ENCODE measurements at regions not wholly inside any gene's neighbourhood (a gene's known extent, or its start where the extent isn't known, plus 50 kb on each side); places are given as distances from the start of the nearest gene placed in this dataset.

DNA sequence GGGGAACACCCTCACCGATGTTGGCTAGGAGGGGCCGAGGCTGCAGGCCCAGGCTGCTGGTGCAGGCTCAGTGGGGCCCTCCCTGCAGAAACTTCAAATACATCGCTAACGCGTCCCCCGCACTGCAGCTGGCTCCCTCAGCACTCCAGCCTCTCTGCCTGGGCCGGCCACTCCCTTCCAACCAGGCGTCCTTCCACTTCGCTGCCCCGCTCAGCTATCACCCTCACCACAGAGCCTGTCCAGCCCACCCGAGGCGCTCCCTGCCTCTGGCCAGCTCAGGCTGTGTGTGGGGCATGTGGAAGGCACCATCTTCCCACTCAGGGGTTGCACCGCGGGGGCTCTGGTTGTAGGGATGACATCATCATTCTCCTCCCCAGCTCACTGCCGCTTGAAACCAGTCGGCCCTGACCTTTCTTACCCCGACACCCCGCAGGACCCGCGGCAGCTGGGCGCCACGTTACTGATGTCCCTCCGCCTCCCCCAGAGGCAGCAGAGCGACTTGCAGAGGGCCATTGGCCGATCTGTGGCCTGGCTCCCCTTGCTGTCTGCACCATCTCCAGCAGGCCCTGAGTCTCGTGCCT is 199.9 kb upstream of the RTL1 start:
- no peak overlapping the region for H3K9ac ChIP-seq (ENCODE audit: low read length)

DNA sequence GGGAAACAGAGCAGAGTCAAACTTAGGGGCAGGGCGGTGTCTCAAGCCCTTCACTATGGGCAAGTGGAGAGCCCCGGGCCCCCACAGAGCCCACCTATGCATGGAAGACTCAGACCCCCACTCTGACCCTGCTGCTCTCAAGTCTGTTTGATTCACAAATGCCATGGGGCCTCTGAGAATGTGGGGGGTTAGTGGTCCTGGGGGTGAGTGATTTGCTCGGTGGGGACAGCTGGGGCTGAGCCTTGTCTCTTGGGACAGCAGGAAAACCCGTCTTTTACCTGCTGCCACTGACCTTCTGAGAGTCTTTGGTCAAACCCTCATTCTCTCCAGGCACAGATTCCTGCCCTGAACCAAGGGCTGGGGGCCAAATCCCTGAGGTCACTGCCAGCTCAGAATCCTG is 201.0 kb upstream of the RTL1 start:
- Histone ChIP-seq H3K79me2 (replicated peaks; ENCODE audit: insufficient read depth, low read length) (no peaks in the 10 kb centered on the region), H3K4me2 (ENCODE audit: low read length) (no peak overlapping the region), H3K9me2 (ENCODE audit: insufficient read depth, low read length) (no peaks in the 10 kb centered on the region), H3K36me3 (ENCODE audit: insufficient read depth, low read length) (no peaks in the 10 kb centered on the region), H3K27me3 (ENCODE audit: insufficient read depth, low read depth, low read length) (no peaks in the 10 kb centered on the region), H2AFZ (ENCODE audit: low read depth, low read length) (no peak overlapping the region), H3K4me3 (ENCODE audit: low read length) (no peak overlapping the region), H3F3A (ENCODE audit: insufficient read depth, low read length, poor library complexity, severe bottlenecking) (no peaks in the 10 kb centered on the region), H3K9ac (ENCODE audit: low read length) (no peak overlapping the region), H4K20me1 (ENCODE audit: insufficient read depth) (no peaks in the 10 kb centered on the region), H3K9me3 (ENCODE audit: low read length) (no peaks in the 10 kb centered on the region), H3K27ac (ENCODE audit: low read length) (no peak overlapping the region)
- TF ChIP-seq EP300 (conservative IDR thresholded peaks at IDR 0.05; ENCODE audit: poor library complexity, severe bottlenecking) (no peak), POLR2AphosphoS5 (IDR thresholded peaks at IDR 0.05) (no peak), SMC3 (conservative IDR thresholded peaks at IDR 0.05; ENCODE audit: poor library complexity) (no peak), RAD21 (conservative IDR thresholded peaks at IDR 0.05) (no peak), MXI1 (conservative IDR thresholded peaks at IDR 0.05; ENCODE audit: poor library complexity, severe bottlenecking) (no peak), EZH2 (IDR thresholded peaks at IDR 0.05; ENCODE audit: borderline replicate concordance, insufficient read depth, low read length, poor library complexity, severe bottlenecking) (no peak), TAF1 (IDR thresholded peaks at IDR 0.05; ENCODE audit: low read depth) (no peak)
- TF ChIP-seq, protein P1, sequence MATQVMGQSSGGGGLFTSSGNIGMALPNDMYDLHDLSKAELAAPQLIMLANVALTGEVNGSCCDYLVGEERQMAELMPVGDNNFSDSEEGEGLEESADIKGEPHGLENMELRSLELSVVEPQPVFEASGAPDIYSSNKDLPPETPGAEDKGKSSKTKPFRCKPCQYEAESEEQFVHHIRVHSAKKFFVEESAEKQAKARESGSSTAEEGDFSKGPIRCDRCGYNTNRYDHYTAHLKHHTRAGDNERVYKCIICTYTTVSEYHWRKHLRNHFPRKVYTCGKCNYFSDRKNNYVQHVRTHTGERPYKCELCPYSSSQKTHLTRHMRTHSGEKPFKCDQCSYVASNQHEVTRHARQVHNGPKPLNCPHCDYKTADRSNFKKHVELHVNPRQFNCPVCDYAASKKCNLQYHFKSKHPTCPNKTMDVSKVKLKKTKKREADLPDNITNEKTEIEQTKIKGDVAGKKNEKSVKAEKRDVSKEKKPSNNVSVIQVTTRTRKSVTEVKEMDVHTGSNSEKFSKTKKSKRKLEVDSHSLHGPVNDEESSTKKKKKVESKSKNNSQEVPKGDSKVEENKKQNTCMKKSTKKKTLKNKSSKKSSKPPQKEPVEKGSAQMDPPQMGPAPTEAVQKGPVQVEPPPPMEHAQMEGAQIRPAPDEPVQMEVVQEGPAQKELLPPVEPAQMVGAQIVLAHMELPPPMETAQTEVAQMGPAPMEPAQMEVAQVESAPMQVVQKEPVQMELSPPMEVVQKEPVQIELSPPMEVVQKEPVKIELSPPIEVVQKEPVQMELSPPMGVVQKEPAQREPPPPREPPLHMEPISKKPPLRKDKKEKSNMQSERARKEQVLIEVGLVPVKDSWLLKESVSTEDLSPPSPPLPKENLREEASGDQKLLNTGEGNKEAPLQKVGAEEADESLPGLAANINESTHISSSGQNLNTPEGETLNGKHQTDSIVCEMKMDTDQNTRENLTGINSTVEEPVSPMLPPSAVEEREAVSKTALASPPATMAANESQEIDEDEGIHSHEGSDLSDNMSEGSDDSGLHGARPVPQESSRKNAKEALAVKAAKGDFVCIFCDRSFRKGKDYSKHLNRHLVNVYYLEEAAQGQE (IDR thresholded peaks at IDR 0.05; ENCODE audit: borderline replicate concordance) = no peak
- TF ChIP-seq, protein P2, sequence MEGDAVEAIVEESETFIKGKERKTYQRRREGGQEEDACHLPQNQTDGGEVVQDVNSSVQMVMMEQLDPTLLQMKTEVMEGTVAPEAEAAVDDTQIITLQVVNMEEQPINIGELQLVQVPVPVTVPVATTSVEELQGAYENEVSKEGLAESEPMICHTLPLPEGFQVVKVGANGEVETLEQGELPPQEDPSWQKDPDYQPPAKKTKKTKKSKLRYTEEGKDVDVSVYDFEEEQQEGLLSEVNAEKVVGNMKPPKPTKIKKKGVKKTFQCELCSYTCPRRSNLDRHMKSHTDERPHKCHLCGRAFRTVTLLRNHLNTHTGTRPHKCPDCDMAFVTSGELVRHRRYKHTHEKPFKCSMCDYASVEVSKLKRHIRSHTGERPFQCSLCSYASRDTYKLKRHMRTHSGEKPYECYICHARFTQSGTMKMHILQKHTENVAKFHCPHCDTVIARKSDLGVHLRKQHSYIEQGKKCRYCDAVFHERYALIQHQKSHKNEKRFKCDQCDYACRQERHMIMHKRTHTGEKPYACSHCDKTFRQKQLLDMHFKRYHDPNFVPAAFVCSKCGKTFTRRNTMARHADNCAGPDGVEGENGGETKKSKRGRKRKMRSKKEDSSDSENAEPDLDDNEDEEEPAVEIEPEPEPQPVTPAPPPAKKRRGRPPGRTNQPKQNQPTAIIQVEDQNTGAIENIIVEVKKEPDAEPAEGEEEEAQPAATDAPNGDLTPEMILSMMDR (IDR thresholded peaks at IDR 0.05; ENCODE audit: poor library complexity, severe bottlenecking) = no peak

More for the DNA sequence above, 199.9 kb upstream of the RTL1 start:
- Histone ChIP-seq H3F3A (ENCODE audit: insufficient read depth, low read length, poor library complexity, severe bottlenecking) (no peaks in the 10 kb centered on the region), H3K9me3 (ENCODE audit: low read length) (no peaks in the 10 kb centered on the region), H3K4me3 (ENCODE audit: low read length) (no peak overlapping the region), H4K20me1 (ENCODE audit: insufficient read depth) (no peaks in the 10 kb centered on the region), H3K27me3 (ENCODE audit: insufficient read depth, low read depth, low read length) (no peaks in the 10 kb centered on the region), H3K79me2 (replicated peaks; ENCODE audit: insufficient read depth, low read length) (no peaks in the 10 kb centered on the region), H2AFZ (ENCODE audit: low read depth, low read length) (no peak overlapping the region), H3K27ac (ENCODE audit: low read length) (no peak overlapping the region), H3K36me3 (ENCODE audit: insufficient read depth, low read length) (no peaks in the 10 kb centered on the region), H3K9me2 (ENCODE audit: insufficient read depth, low read length) (no peaks in the 10 kb centered on the region), H3K4me2 (ENCODE audit: low read length) (no peak overlapping the region)
- TF ChIP-seq POLR2AphosphoS5 (IDR thresholded peaks at IDR 0.05) (no peak), RAD21 (conservative IDR thresholded peaks at IDR 0.05) (no peak)
- TF ChIP-seq, protein P1 (IDR thresholded peaks at IDR 0.05; ENCODE audit: borderline replicate concordance) = no peak

All from neural cell (in vitro differentiated cells).